ENCODE measurements at regions not wholly inside any gene's neighbourhood (a gene's known extent, or its start where the extent isn't known, plus 50 kb on each side); places are given as distances from the start of the nearest gene placed in this dataset.
"Not testable (repeated sequence)": the region's sequence is repeated elsewhere in the genome, so short reads cannot be mapped to it uniquely, and the experiment has no call there.

GRCh38 chr5:102688581-102689342 lies 66.3 kb upstream of the PAM start:
- BruUV-seq (replicated peaks); H3K9me3 ChIP-seq (ENCODE audit: low read depth, low read length, poor library complexity, severe bottlenecking); DNase-seq (ENCODE audit: low spot score); H3K27ac ChIP-seq (ENCODE audit: low read depth, low read length, poor library complexity, severe bottlenecking); H3K4me1 ChIP-seq (ENCODE audit: insufficient read depth, low read length, poor library complexity, severe bottlenecking); CTCF ChIA-PET; H3K36me3 ChIP-seq (ENCODE audit: insufficient read depth, low read length, poor library complexity, severe bottlenecking); H3K27me3 ChIP-seq (replicated peaks; ENCODE audit: insufficient read depth, low read depth, low read length, poor library complexity); H3K4me3 ChIP-seq (ENCODE audit: low read depth, low read length, poor library complexity, severe bottlenecking); POLR2A ChIA-PET (ENCODE audit: low non-redundant PET); intact Hi-C loops (cut with micrococcal nuclease; ENCODE audit: unreplicated experiment): not testable (repeated sequence)

- intact Hi-C loops (cut with micrococcal nuclease; ENCODE audit: unreplicated experiment): no loop called here
These were observed 64.2 kb upstream of the PAM start for GRCh38 chr5:102690910-102691309.

GRCh38 chr5:102691434-102691833 lies 63.7 kb upstream of the PAM start:
- no peaks in the 10 kb centered on the region for H3K27me3 ChIP-seq (replicated peaks; ENCODE audit: insufficient read depth, low read depth, low read length, poor library complexity)
- no peak for DNase-seq (ENCODE audit: low spot score)
- no peak overlapping the region for H3K4me3 ChIP-seq (ENCODE audit: low read depth, low read length, poor library complexity, severe bottlenecking)
- H3K9me3 ChIP-seq (ENCODE audit: low read depth, low read length, poor library complexity, severe bottlenecking): no peaks in the 10 kb centered on the region
- CTCF ChIA-PET: no interaction called here
- no peak overlapping the region for H3K27ac ChIP-seq (ENCODE audit: low read depth, low read length, poor library complexity, severe bottlenecking)
- no TSS peak for BruUV-seq (replicated peaks)
- intact Hi-C loops (cut with micrococcal nuclease; ENCODE audit: unreplicated experiment): no loop called here
- POLR2A ChIA-PET (ENCODE audit: low non-redundant PET): no interaction called here
- no peaks in the 10 kb centered on the region for H3K36me3 ChIP-seq (ENCODE audit: insufficient read depth, low read length, poor library complexity, severe bottlenecking)
- no peaks in the 10 kb centered on the region for H3K4me1 ChIP-seq (ENCODE audit: insufficient read depth, low read length, poor library complexity, severe bottlenecking)
- TF ChIP-seq CTCF (conservative IDR thresholded peaks at IDR 0.05; ENCODE audit: low read depth, low read length) (no peak), EZH2 (IDR thresholded peaks at IDR 0.05; ENCODE audit: borderline replicate concordance, low read depth, low read length, poor library complexity, severe bottlenecking) (no peak)

More at GRCh38 chr5:102690910-102691309, 64.2 kb upstream of the PAM start:
- no TSS peak for BruUV-seq (replicated peaks)
- TF ChIP-seq CTCF (conservative IDR thresholded peaks at IDR 0.05; ENCODE audit: low read depth, low read length) (no peak), EZH2 (IDR thresholded peaks at IDR 0.05; ENCODE audit: borderline replicate concordance, low read depth, low read length, poor library complexity, severe bottlenecking) (no peak)
- Histone ChIP-seq H3K4me3 (ENCODE audit: low read depth, low read length, poor library complexity, severe bottlenecking) (no peak overlapping the region), H3K27ac (ENCODE audit: low read depth, low read length, poor library complexity, severe bottlenecking) (no peak overlapping the region), H3K9me3 (ENCODE audit: low read depth, low read length, poor library complexity, severe bottlenecking) (no peaks in the 10 kb centered on the region), H3K36me3 (ENCODE audit: insufficient read depth, low read length, poor library complexity, severe bottlenecking) (no peaks in the 10 kb centered on the region), H3K4me1 (ENCODE audit: insufficient read depth, low read length, poor library complexity, severe bottlenecking) (no peaks in the 10 kb centered on the region), H3K27me3 (replicated peaks; ENCODE audit: insufficient read depth, low read depth, low read length, poor library complexity) (no peaks in the 10 kb centered on the region)
- ChIA-PET POLR2A (ENCODE audit: low non-redundant PET) (no interaction called here), CTCF (no interaction called here)
- no peak for DNase-seq (ENCODE audit: low spot score)

Measured in A673 (cell line).